SH-SY5Y (cell line): ENCODE measurements at regions not wholly inside any gene's neighbourhood (a gene's known extent, or its start where the extent isn't known, plus 50 kb on each side); places are given as distances from the start of the nearest gene placed in this dataset.

Experiments used
- GATA2 ChIP-seq: IDR thresholded peaks from 2 replicates; pipeline ENCODE4 v1.6.1; 2011; ENCODE audit warnings: mild to moderate bottlenecking, low read depth, low read length
- GATA3 ChIP-seq: IDR thresholded peaks from 2 replicates; pipeline ENCODE4 v1.6.1; 2011; ENCODE audit warnings: low read depth, mild to moderate bottlenecking, low read length, moderate library complexity

DNA sequence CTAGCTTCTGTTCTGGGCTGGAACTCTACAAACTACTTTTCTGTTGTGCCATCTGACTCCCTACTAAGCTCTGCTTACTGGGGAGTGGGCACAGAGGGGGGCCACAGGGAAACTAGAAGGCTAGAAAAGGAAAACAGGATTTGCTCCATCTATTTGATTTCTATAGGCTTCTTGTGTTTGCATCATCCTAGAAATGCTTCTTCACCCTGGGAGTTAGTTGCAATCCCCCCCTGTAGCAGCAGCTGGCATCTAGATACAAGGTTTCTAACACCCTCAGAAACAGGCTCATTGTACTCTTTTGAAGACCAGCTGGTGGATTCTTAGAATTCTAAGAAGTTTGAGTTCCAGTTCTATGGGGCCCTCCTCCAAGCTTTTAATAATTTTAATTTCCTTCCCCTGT, 213.4 kb downstream of the TMA16 start:
- TF ChIP-seq GATA2 (no peak), GATA3 (no peak)
